ENCODE measurements at regions not wholly inside any gene's neighbourhood (a gene's known extent, or its start where the extent isn't known, plus 50 kb on each side); places are given as distances from the start of the nearest gene placed in this dataset.

DNA sequence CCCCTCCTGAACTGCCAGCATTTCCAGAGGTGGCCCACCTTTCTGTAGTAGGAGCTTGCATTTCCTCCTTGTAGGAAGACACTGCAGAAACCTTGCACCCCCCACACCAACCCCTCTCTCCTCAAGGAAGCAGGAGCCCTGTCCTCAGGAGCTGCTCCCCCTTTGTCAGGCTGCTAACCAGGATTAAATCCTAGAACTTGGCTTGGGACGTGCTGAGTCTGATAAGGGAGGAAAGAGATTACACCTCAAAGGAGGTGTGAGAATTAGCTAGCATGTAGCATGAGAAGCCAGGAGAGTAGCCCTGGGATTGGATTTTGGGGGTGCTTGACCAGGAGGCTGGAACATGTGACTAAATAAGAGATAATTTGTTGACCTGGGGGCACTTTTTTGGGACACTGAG is 119.8 kb upstream of the ALDH1B1 start:
- H4K5ac ChIP-seq (ENCODE audit: low read length): no peak overlapping the region
- H2AK5ac ChIP-seq (ENCODE audit: low read length): no peak overlapping the region
- H3K4ac ChIP-seq (ENCODE audit: low read depth, low read length): no peak overlapping the region
- no peaks in the 10 kb centered on the region for H3K36me3 ChIP-seq (ENCODE audit: control insufficient read depth, insufficient read depth, low read length)
- H3K4me2 ChIP-seq (ENCODE audit: low read length): no peak overlapping the region
- H3K56ac ChIP-seq (ENCODE audit: low read length): no peak overlapping the region
- H3K79me2 ChIP-seq (ENCODE audit: control insufficient read depth, insufficient read depth, low read length): no peaks in the 10 kb centered on the region
- H3K27ac ChIP-seq (ENCODE audit: low read depth, low read length): no peak overlapping the region
- H2BK120ac ChIP-seq (ENCODE audit: low read depth, low read length): no peak overlapping the region
- no peaks in the 10 kb centered on the region for H3K79me1 ChIP-seq (ENCODE audit: low read length)
- no peak overlapping the region for H2BK5ac ChIP-seq (ENCODE audit: low read length)
- no peaks in the 10 kb centered on the region for H3K27me3 ChIP-seq (ENCODE audit: insufficient read depth, low read length, poor library complexity)
- no peak overlapping the region for H3K18ac ChIP-seq (ENCODE audit: low read length)
- no peak overlapping the region for H3K9ac ChIP-seq (ENCODE audit: low read length)
- H2BK15ac ChIP-seq (replicated peaks; ENCODE audit: low read depth): no peak overlapping the region
- WGBS (ENCODE audit: extremely low coverage, insufficient coverage, low lambda C conversion rate): no CpG with 5 or more reads among the region's 1 CpG
- H3K4me1 ChIP-seq (ENCODE audit: control insufficient read depth, low read depth, low read length): peaks cover 7% of the 10 kb centered on the region
- H3K23ac ChIP-seq (ENCODE audit: low read length): no peak overlapping the region
- no peak overlapping the region for H4K8ac ChIP-seq (ENCODE audit: low read depth, low read length)
- H3K4me3 ChIP-seq (ENCODE audit: low read length): no peak overlapping the region
- DNase-seq: peak; percentile 75

DNA sequence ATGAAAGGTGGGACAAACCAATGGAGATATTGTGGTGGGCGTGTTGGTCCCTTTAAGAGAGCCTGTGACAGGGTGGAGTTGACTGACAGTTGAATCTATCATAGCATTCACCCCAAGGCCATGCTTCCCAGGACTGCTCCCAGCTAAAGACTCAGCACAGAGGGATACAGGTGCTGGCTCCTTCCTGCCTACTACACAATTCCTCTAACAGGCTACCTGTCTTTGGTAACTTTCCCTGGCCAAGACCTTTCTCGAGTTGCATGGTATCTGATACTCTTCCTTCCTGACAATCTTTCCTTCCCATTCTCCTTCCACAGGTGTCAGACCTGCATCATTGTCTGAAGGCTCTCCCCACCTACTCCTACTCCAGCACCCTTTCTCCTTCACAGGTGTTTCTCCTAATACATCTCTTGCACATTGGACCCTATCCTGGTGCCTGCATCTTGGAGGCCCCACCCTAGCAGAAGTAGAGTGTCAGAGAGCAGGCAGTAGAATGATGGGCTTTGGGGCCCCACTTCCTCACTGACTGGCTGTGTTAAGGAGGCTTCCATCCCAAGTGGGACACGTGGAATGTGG is 120.7 kb upstream of the ALDH1B1 start:
- Histone ChIP-seq H3K27me3 (ENCODE audit: insufficient read depth, low read length, poor library complexity) (no peaks in the 10 kb centered on the region), H3K9ac (ENCODE audit: low read length) (no peak overlapping the region), H3K56ac (ENCODE audit: low read length) (no peak overlapping the region), H3K4me3 (ENCODE audit: low read length) (no peak overlapping the region), H3K4me1 (ENCODE audit: control insufficient read depth, low read depth, low read length) (peaks cover 7% of the 10 kb centered on the region), H2BK15ac (replicated peaks; ENCODE audit: low read depth) (no peak overlapping the region), H2BK5ac (ENCODE audit: low read length) (peak overlapping the region; percentile 51), H3K27ac (ENCODE audit: low read depth, low read length) (no peak overlapping the region), H4K8ac (ENCODE audit: low read depth, low read length) (no peak overlapping the region), H3K79me2 (ENCODE audit: control insufficient read depth, insufficient read depth, low read length) (no peaks in the 10 kb centered on the region), H3K18ac (ENCODE audit: low read length) (no peak overlapping the region), H2AK5ac (ENCODE audit: low read length) (no peak overlapping the region), H3K36me3 (ENCODE audit: control insufficient read depth, insufficient read depth, low read length) (no peaks in the 10 kb centered on the region), H3K4me2 (ENCODE audit: low read length) (no peak overlapping the region), H3K79me1 (ENCODE audit: low read length) (no peaks in the 10 kb centered on the region), H3K23ac (ENCODE audit: low read length) (no peak overlapping the region), H2BK120ac (ENCODE audit: low read depth, low read length) (no peak overlapping the region), H4K5ac (ENCODE audit: low read length) (no peak overlapping the region), H3K4ac (ENCODE audit: low read depth, low read length) (no peak overlapping the region)
- no CpG with 5 or more reads among the region's 3 CpGs for WGBS (ENCODE audit: extremely low coverage, insufficient coverage, low lambda C conversion rate)
- no peak for DNase-seq

DNA sequence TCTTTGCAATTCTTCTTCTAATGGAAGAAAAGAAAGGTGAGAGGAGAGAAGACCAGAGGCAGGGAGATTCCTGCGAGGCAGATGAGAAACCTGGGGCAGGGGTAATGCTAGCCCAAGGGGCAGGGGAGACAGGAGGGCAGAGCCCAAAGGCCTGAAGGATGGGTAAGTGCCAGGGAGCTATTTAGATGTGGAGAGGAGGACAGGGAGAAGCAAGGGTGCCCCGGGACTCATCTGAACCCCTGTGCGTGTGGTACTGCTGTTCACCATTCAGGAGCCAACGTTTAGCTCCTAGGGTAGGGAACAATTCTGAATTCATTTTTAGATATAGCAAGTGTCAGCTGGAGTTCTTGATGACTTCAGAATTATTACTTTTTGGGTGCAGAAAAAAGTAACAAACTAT is 122.7 kb upstream of the ALDH1B1 start:
- Histone ChIP-seq H3K79me1 (ENCODE audit: low read length) (no peaks in the 10 kb centered on the region), H3K18ac (ENCODE audit: low read length) (no peak overlapping the region), H3K4me2 (ENCODE audit: low read length) (no peak overlapping the region), H4K8ac (ENCODE audit: low read depth, low read length) (no peak overlapping the region), H2BK120ac (ENCODE audit: low read depth, low read length) (no peak overlapping the region), H4K5ac (ENCODE audit: low read length) (no peak overlapping the region), H3K4me1 (ENCODE audit: control insufficient read depth, low read depth, low read length) (peaks cover 7% of the 10 kb centered on the region), H2BK15ac (replicated peaks; ENCODE audit: low read depth) (no peak overlapping the region), H3K56ac (ENCODE audit: low read length) (no peak overlapping the region), H3K4ac (ENCODE audit: low read depth, low read length) (no peak overlapping the region), H3K27ac (ENCODE audit: low read depth, low read length) (no peak overlapping the region), H3K27me3 (ENCODE audit: insufficient read depth, low read length, poor library complexity) (no peaks in the 10 kb centered on the region), H3K79me2 (ENCODE audit: control insufficient read depth, insufficient read depth, low read length) (no peaks in the 10 kb centered on the region), H2BK5ac (ENCODE audit: low read length) (no peak overlapping the region), H3K23ac (ENCODE audit: low read length) (no peak overlapping the region), H3K9ac (ENCODE audit: low read length) (no peak overlapping the region), H3K4me3 (ENCODE audit: low read length) (no peak overlapping the region), H2AK5ac (ENCODE audit: low read length) (no peak overlapping the region), H3K36me3 (ENCODE audit: control insufficient read depth, insufficient read depth, low read length) (no peaks in the 10 kb centered on the region)
- no peak for DNase-seq
- WGBS (ENCODE audit: extremely low coverage, insufficient coverage, low lambda C conversion rate): no CpG with 5 or more reads among the region's 4 CpGs

DNA sequence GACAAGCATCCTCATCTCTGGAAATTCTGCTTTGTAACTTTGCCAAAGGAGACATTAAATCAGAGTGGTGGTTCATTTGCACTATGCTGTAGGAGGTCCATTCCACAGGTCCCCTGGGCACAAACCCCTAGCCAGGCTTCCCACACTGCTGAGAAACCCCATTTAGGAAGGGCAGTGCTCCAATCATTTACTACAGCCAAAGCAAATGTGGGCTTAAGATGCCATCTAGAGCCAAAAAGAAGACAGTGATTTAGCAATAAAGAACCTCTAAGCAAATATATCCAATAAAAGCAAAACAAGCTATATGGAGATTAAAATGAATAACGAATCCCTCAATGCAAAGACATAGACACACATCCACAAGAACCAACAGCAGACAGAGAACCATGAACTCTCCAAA is 129.0 kb upstream of the ALDH1B1 start:
- Histone ChIP-seq H3K56ac (ENCODE audit: low read length) (no peak overlapping the region), H3K79me2 (ENCODE audit: control insufficient read depth, insufficient read depth, low read length) (no peaks in the 10 kb centered on the region), H3K4me3 (ENCODE audit: low read length) (no peak overlapping the region), H4K8ac (ENCODE audit: low read depth, low read length) (no peak overlapping the region), H3K23ac (ENCODE audit: low read length) (no peak overlapping the region), H3K4me1 (ENCODE audit: control insufficient read depth, low read depth, low read length) (no peaks in the 10 kb centered on the region), H3K27ac (ENCODE audit: low read depth, low read length) (no peak overlapping the region), H2BK5ac (ENCODE audit: low read length) (no peak overlapping the region), H3K4ac (ENCODE audit: low read depth, low read length) (no peak overlapping the region), H3K18ac (ENCODE audit: low read length) (no peak overlapping the region), H2AK5ac (ENCODE audit: low read length) (no peak overlapping the region), H3K79me1 (ENCODE audit: low read length) (no peaks in the 10 kb centered on the region), H4K5ac (ENCODE audit: low read length) (no peak overlapping the region), H3K27me3 (ENCODE audit: insufficient read depth, low read length, poor library complexity) (no peaks in the 10 kb centered on the region), H3K36me3 (ENCODE audit: control insufficient read depth, insufficient read depth, low read length) (no peaks in the 10 kb centered on the region), H3K9ac (ENCODE audit: low read length) (no peak overlapping the region), H2BK120ac (ENCODE audit: low read depth, low read length) (no peak overlapping the region), H2BK15ac (replicated peaks; ENCODE audit: low read depth) (no peak overlapping the region), H3K4me2 (ENCODE audit: low read length) (no peak overlapping the region)
- DNase-seq: peak; percentile 59
- WGBS (ENCODE audit: extremely low coverage, insufficient coverage, low lambda C conversion rate): no CpG with 5 or more reads among the region's 1 CpG

DNA sequence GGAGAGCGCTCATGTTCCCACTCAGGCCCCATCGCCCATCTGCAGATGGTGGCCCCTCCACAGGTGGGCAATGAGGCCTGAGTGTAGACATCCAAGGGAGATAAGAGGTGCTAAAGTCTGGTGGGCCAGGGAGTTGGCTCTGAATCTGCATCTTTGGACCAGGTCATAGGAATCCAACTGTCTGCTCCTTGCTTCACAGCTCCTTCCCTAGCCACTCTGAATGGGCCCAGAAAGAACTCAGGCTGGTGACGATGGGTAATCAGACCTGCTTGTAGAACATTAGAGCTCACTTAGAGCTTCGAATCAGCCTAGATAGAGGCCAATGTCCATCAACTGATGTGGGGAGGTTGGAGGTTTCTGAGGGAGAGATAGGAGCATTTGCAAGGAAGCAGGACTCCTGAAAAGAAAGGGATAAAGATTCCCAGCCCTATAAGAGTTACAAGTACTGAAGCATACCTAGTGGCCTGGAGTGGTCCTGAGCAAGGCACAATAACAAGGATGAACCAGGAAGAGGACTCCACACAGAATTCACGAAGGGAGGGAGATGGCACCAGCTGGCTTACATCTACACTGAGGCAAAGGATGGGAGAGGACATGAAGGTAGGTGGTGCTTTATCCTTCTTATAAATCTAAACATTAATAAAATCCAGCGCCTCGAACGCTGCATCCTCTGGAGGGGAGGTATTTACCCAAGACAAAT is 132.8 kb upstream of the ALDH1B1 start:
- H3K79me1 ChIP-seq (ENCODE audit: low read length): no peaks in the 10 kb centered on the region
- no peak overlapping the region for H2BK15ac ChIP-seq (replicated peaks; ENCODE audit: low read depth)
- no peak overlapping the region for H3K23ac ChIP-seq (ENCODE audit: low read length)
- H3K9ac ChIP-seq (ENCODE audit: low read length): no peak overlapping the region
- no peaks in the 10 kb centered on the region for H3K79me2 ChIP-seq (ENCODE audit: control insufficient read depth, insufficient read depth, low read length)
- no peak overlapping the region for H3K27ac ChIP-seq (ENCODE audit: low read depth, low read length)
- H3K4me2 ChIP-seq (ENCODE audit: low read length): no peak overlapping the region
- no peak overlapping the region for H3K56ac ChIP-seq (ENCODE audit: low read length)
- H3K4me3 ChIP-seq (ENCODE audit: low read length): no peak overlapping the region
- H3K4me1 ChIP-seq (ENCODE audit: control insufficient read depth, low read depth, low read length): no peaks in the 10 kb centered on the region
- no peaks in the 10 kb centered on the region for H3K36me3 ChIP-seq (ENCODE audit: control insufficient read depth, insufficient read depth, low read length)
- no peak overlapping the region for H4K8ac ChIP-seq (ENCODE audit: low read depth, low read length)
- WGBS (ENCODE audit: extremely low coverage, insufficient coverage, low lambda C conversion rate): no CpG with 5 or more reads among the region's 8 CpGs
- H4K5ac ChIP-seq (ENCODE audit: low read length): no peak overlapping the region
- H3K18ac ChIP-seq (ENCODE audit: low read length): no peak overlapping the region
- no peak for DNase-seq
- H2BK120ac ChIP-seq (ENCODE audit: low read depth, low read length): no peak overlapping the region
- H3K4ac ChIP-seq (ENCODE audit: low read depth, low read length): no peak overlapping the region
- no peak overlapping the region for H2BK5ac ChIP-seq (ENCODE audit: low read length)
- no peak overlapping the region for H2AK5ac ChIP-seq (ENCODE audit: low read length)
- H3K27me3 ChIP-seq (ENCODE audit: insufficient read depth, low read length, poor library complexity): no peaks in the 10 kb centered on the region

DNA sequence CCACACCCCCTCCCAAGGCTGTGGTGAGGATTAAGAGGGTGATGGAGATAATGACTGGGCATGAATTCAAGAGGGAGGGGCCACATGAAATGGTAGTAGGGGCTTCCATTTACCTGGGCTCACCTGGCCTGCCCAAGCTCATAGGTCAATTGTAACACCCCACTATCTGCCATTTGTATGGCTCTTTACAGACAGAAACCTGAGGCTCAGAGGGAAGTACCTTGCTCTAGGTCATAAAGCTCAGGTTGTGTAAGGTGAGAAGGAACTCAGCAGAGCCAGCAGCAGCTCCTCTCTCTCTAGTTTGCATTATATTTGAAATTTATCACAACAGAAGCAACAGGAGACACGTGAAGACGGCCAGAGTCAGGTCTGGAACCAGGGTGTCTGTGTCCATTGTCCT is 133.4 kb upstream of the ALDH1B1 start:
- Histone ChIP-seq H3K4ac (ENCODE audit: low read depth, low read length) (no peak overlapping the region), H2BK15ac (replicated peaks; ENCODE audit: low read depth) (no peak overlapping the region), H3K56ac (ENCODE audit: low read length) (no peak overlapping the region), H4K5ac (ENCODE audit: low read length) (no peak overlapping the region), H4K8ac (ENCODE audit: low read depth, low read length) (no peak overlapping the region), H3K27ac (ENCODE audit: low read depth, low read length) (no peak overlapping the region), H3K9ac (ENCODE audit: low read length) (no peak overlapping the region), H2BK120ac (ENCODE audit: low read depth, low read length) (no peak overlapping the region), H3K4me1 (ENCODE audit: control insufficient read depth, low read depth, low read length) (no peaks in the 10 kb centered on the region), H3K18ac (ENCODE audit: low read length) (no peak overlapping the region), H2AK5ac (ENCODE audit: low read length) (no peak overlapping the region), H3K4me2 (ENCODE audit: low read length) (no peak overlapping the region), H3K23ac (ENCODE audit: low read length) (no peak overlapping the region), H3K36me3 (ENCODE audit: control insufficient read depth, insufficient read depth, low read length) (no peaks in the 10 kb centered on the region), H2BK5ac (ENCODE audit: low read length) (no peak overlapping the region), H3K79me1 (ENCODE audit: low read length) (no peaks in the 10 kb centered on the region), H3K79me2 (ENCODE audit: control insufficient read depth, insufficient read depth, low read length) (no peaks in the 10 kb centered on the region), H3K27me3 (ENCODE audit: insufficient read depth, low read length, poor library complexity) (no peaks in the 10 kb centered on the region), H3K4me3 (ENCODE audit: low read length) (no peak overlapping the region)
- WGBS (ENCODE audit: extremely low coverage, insufficient coverage, low lambda C conversion rate): no CpG with 5 or more reads among the region's 2 CpGs
- DNase-seq: no peak

Measured in mesendoderm (in vitro differentiated cells).